Esophagus squamous epithelium (tissue), 5 donors: ENCODE measurements at regions not wholly inside any gene's neighbourhood (a gene's known extent, or its start where the extent isn't known, plus 50 kb on each side); places are given as distances from the start of the nearest gene placed in this dataset.

Experiments used
- DNase-seq: peaks from one replicate; lab custom pipeline; 2025; lab: John Stamatoyannopoulos, UW
- H3K27ac ChIP-seq, 4 donors: fragments of 200-600 bp; sonication (generic); one replicate each; pipeline ENCODE4 v1.5.1; 2016 to 2019; ENCODE audit warnings: mild to moderate bottlenecking in 1 of 4
- H3K27me3 ChIP-seq, 4 donors: fragments of 200-600 bp; sonication (generic); 1 replicate in 3 of 4; 2 replicates in 1 of 4; pipeline versions ENCODE4 v1.5.1 to v1.6.0; 2017 to 2021; ENCODE audit warnings: antibody characterized with exemption in 1 of 4
- H3K36me3 ChIP-seq, 3 donors: fragments of 200-600 bp; sonication (generic); one replicate each; pipeline ENCODE4 v1.5.1; 2016 to 2019
- H3K4me1 ChIP-seq, 3 donors: fragments of 200-600 bp; sonication (generic); one replicate each; pipeline ENCODE4 v1.5.1; 2017 to 2019
- H3K4me3 ChIP-seq, 4 donors: fragments of 200-600 bp; sonication (generic); 1 replicate in 3 of 4; 2 replicates in 1 of 4; pipeline ENCODE4 v1.5.1; 2016 to 2019; ENCODE audit warnings: mild to moderate bottlenecking in 2 of 4, moderate library complexity in 1 of 4
- H3K9me3 ChIP-seq, 3 donors: fragments of 200-600 bp; sonication (generic); one replicate each; pipeline ENCODE4 v1.5.1; 2016 to 2019
- CTCF ChIP-seq, 6 experiments: fragments of 450-650 bp in 4 of 6; fragments of 200-600 bp in 2 of 6; sonication (generic) in 2 of 6; IDR thresholded peaks; one replicate each; pipeline ENCODE4 v1.5.1; 2016 to 2019; ENCODE audit warnings: antibody characterized with exemption in 6 of 6, mild to moderate bottlenecking in 4 of 6, moderate library complexity in 4 of 6
- POLR2A ChIP-seq, 4 donors: fragments of 450-650 bp; IDR thresholded peaks; one replicate each; pipeline ENCODE4 v1.6.1; 2017; ENCODE audit warnings: antibody characterized with exemption in 4 of 4, mild to moderate bottlenecking in 4 of 4, moderate library complexity in 3 of 4
- WGBS, 2 donors: methylation state at CpG; one replicate each; pipeline ENCODE4 v1.1.5; 2018; 5-methylcytosine and 5-hydroxymethylcytosine counted together
- intact Hi-C: fragments of 100-400 bp; cut with DNase I; formaldehyde crosslinking; loops from one replicate; pipeline ENCODE4 v1.15.0; 2022
- donor health status: DM: yes; HTN: yes; CAD: no.

DNA sequence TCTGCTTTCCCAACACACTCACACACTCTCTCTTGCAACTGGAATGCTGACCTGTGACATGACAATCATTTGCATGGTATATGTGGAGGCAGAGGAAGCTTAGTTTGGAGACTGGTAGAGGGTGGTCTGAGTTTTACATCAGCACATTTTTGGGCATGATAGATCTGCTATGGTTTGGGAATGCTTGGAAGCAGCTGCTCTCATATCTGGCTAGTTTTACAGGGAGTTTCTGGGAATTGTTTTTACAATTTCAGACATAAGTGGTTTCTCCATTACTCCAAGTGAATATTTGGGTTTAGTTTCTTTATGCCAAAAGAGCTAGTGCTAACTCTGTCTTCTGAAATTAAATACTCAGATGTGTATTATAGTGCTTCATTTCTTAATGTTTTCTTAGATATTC lies 977.6 kb downstream of the SUCLG1 start:
- Histone ChIP-seq H3K36me3 (no peaks in the 10 kb centered on the region), H3K27me3 (no peaks in the 10 kb centered on the region), H3K27ac (no peak overlapping the region), H3K9me3 (no peaks in the 10 kb centered on the region), H3K4me1 (no peaks in the 10 kb centered on the region), H3K4me3 (no peak overlapping the region)
- no peak for TF ChIP-seq CTCF (IDR thresholded peaks at IDR 0.05)
- no peak for TF ChIP-seq POLR2A (IDR thresholded peaks at IDR 0.05)
- no peak for DNase-seq
- intact Hi-C loops = no loop called here

DNA sequence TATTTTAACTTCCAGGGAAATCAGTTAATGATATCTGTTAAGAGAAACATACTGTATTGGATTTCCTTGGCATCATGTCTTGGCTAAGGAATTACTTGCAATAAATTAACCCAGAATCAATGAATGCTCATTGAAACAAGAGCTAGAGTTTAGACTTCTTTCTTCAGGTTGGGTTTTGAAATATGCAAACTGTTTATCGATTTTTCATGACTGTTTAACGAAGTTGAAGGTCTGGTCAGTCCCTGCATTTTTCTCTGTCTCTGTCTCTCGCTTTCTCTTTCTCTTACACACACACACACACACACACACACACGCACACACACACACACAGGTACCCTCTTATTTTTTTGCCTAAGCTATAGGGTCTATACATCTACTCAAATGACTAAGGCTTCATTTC lies 981.0 kb downstream of the SUCLG1 start:
- intact Hi-C loops = no loop called here
- no peak for DNase-seq
- Histone ChIP-seq H3K27ac (no peak overlapping the region), H3K4me1 (no peaks in the 10 kb centered on the region), H3K27me3 (no peaks in the 10 kb centered on the region), H3K36me3 (no peaks in the 10 kb centered on the region), H3K4me3 (no peak overlapping the region), H3K9me3 (no peaks in the 10 kb centered on the region)
- 68 to 76% methylated on average over 4 of the region's 4 CpGs for WGBS, 2 donors
- TF ChIP-seq CTCF (IDR thresholded peaks at IDR 0.05) = no peak
- TF ChIP-seq POLR2A (IDR thresholded peaks at IDR 0.05) = no peak

- TF ChIP-seq CTCF (IDR thresholded peaks at IDR 0.05) (no peak), POLR2A (IDR thresholded peaks at IDR 0.05) (no peak)
- no peaks in the 10 kb centered on the region for H3K4me1 ChIP-seq
- intact Hi-C loops = no loop called here
- no peak overlapping the region for H3K4me3 ChIP-seq
- no peak overlapping the region for H3K27ac ChIP-seq
- WGBS, 2 donors = 83% methylated on average over 2 of the region's 2 CpGs
- no peaks in the 10 kb centered on the region for H3K27me3 ChIP-seq
- no peak for DNase-seq
- no peaks in the 10 kb centered on the region for H3K36me3 ChIP-seq
- no peaks in the 10 kb centered on the region for H3K9me3 ChIP-seq
Observed at GRCh38 chr2:83475371-83475770, 983.7 kb downstream of the SUCLG1 start.

- DNase-seq = no peak
- Histone ChIP-seq H3K36me3 (no peaks in the 10 kb centered on the region), H3K9me3 (no peaks in the 10 kb centered on the region), H3K4me1 (no peaks in the 10 kb centered on the region), H3K27me3 (no peaks in the 10 kb centered on the region), H3K27ac (no peak overlapping the region), H3K4me3 (no peak overlapping the region)
- 15 to 42% methylated on average over 1 of the region's 1 CpG for WGBS, 2 donors
- TF ChIP-seq CTCF (IDR thresholded peaks at IDR 0.05) (no peak), POLR2A (IDR thresholded peaks at IDR 0.05) (no peak)
- intact Hi-C loops = no loop called here
Observed at GRCh38 chr2:83471655-83472054, 987.4 kb downstream of the SUCLG1 start.

- no peaks in the 10 kb centered on the region for H3K4me1 ChIP-seq
- H3K27ac ChIP-seq = no peak overlapping the region
- no peak overlapping the region for H3K4me3 ChIP-seq
- no peaks in the 10 kb centered on the region for H3K9me3 ChIP-seq
- no peaks in the 10 kb centered on the region for H3K36me3 ChIP-seq
- intact Hi-C loops = no loop called here
- DNase-seq = no peak
- TF ChIP-seq POLR2A (IDR thresholded peaks at IDR 0.05) = no peak
- H3K27me3 ChIP-seq = no peaks in the 10 kb centered on the region
Observed at GRCh38 chr2:83470928-83471327, 988.2 kb downstream of the SUCLG1 start.

DNA sequence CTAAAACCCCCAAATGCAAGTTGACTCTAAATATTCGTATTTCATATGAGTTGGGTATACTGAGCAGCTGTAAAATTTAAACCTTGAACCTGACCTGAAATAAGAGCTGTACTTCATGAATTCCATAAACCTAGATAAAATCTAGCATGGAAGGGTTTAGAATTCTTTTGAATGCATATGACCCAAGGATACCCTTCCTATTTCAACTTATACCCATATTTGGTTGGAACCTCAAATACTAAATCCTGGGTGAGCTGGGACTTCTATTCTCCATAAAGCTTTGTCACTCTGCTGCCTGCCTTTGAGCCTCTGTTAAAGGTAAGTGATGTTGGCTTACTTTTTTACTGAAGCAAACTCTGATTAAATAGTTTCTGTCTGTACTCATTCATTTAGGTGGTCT lies 994.6 kb downstream of the SUCLG1 start:
- no peak overlapping the region for H3K4me3 ChIP-seq
- H3K4me1 ChIP-seq = no peaks in the 10 kb centered on the region
- no peaks in the 10 kb centered on the region for H3K27me3 ChIP-seq
- DNase-seq = no peak
- TF ChIP-seq CTCF (IDR thresholded peaks at IDR 0.05) (no peak), POLR2A (IDR thresholded peaks at IDR 0.05) (no peak)
- 47 to 84% methylated on average over 1 of the region's 1 CpG for WGBS, 2 donors
- no peaks in the 10 kb centered on the region for H3K36me3 ChIP-seq
- intact Hi-C loops = no loop called here
- H3K27ac ChIP-seq = no peak overlapping the region
- no peaks in the 10 kb centered on the region for H3K9me3 ChIP-seq
